Ovary (tissue), 3 donors: ENCODE measurements at regions not wholly inside any gene's neighbourhood (a gene's known extent, or its start where the extent isn't known, plus 50 kb on each side); places are given as distances from the start of the nearest gene placed in this dataset.

Experiments
- CTCF ChIP-seq, 3 donors: fragments of 450-650 bp in 2 of 3; fragments of 200-600 bp in 1 of 3; IDR thresholded peaks; one replicate each; pipeline versions ENCODE4 v1.5.1 to v1.8.0; 2016 to 2022; ENCODE audit warnings: antibody characterized with exemption in 3 of 3, mild to moderate bottlenecking in 1 of 3
- EP300 ChIP-seq: sonication (generic); formaldehyde crosslinking; IDR thresholded peaks from one replicate; pipeline ENCODE4 v1.6.1; 2017; ENCODE audit warnings: antibody characterized with exemption
- donor health status: DM: no; HTN: no; CAD: no.

- TF ChIP-seq CTCF (IDR thresholded peaks at IDR 0.05) (no peak), EP300 (no peak)
Measured at GRCh38 chr15:54790693-54791092, 406.0 kb downstream of the RSL24D1 start.
